ENCODE measurements at regions not wholly inside any gene's neighbourhood (a gene's known extent, or its start where the extent isn't known, plus 50 kb on each side); places are given as distances from the start of the nearest gene placed in this dataset.

- TF ChIP-seq HIC1 (tag by site-specific recombination; IDR thresholded peaks at IDR 0.05) (no peak), ZFP37 (tag by site-specific recombination; IDR thresholded peaks at IDR 0.05) (no peak), KLF8 (tag by site-specific recombination; IDR thresholded peaks at IDR 0.05) (no peak), ZNF529 (tag by site-specific recombination; IDR thresholded peaks at IDR 0.05; ENCODE audit: insufficient replicate concordance) (no peak)
Observed at GRCh38 chr6:71404967-71405278, 116.3 kb downstream of the OGFRL1 start (continued).

GRCh38 chr6:71405416-71405815 lies 116.8 kb downstream of the OGFRL1 start:
- ChIA-PET CTCF (interaction anchor here (1.3 kb wide), 1 partner anchor 104 kb away, joined by 3 read pairs; no protein-coding TSS in a partner anchor), POLR2A (interaction anchor here (1.6 to 2.4 kb wide), 2 partner anchors 11 to 13 kb away, joined by 3 to 7 read pairs; no protein-coding TSS in a partner anchor)
- TF ChIP-seq ZNF155 (tag by site-specific recombination; IDR thresholded peaks at IDR 0.05) (no peak), YY2 (tag by site-specific recombination; IDR thresholded peaks at IDR 0.05) (no peak), ZNF555 (tag by site-specific recombination; conservative IDR thresholded peaks at IDR 0.05) (no peak)
- peaks cover 26% of the 10 kb centered on the region for H3K4me1 ChIP-seq (ENCODE audit: control insufficient read depth, insufficient read depth, low read length)
- H3K27ac ChIP-seq (ENCODE audit: extremely low read depth, low read depth, low read length) = no peak overlapping the region
- H3K4me3 ChIP-seq (ENCODE audit: low read depth, low read length) = no peak overlapping the region
- H3K9me3 ChIP-seq (ENCODE audit: control insufficient read depth, insufficient read depth, low read depth, low read length) = no peaks in the 10 kb centered on the region
- H3K36me3 ChIP-seq (ENCODE audit: control insufficient read depth in 2 of 2, insufficient read depth in 1 of 2, low read length in 2 of 2) = peaks cover 3 to 9% of the 10 kb centered on the region in 2 experiments; a peak in 2 of 3 replicates

GRCh38 chr6:71406865-71407860 lies 118.6 kb downstream of the OGFRL1 start:
- CTCF ChIA-PET = interaction anchor here (0.9 to 1.4 kb wide), 3 partner anchors 11 to 103 kb away, joined by 3 to 4 read pairs (median 3); no protein-coding TSS in a partner anchor
- H3K27ac ChIP-seq (ENCODE audit: extremely low read depth, low read depth, low read length) = no peak overlapping the region
- TF ChIP-seq KLF17 (tag by site-specific recombination; IDR thresholded peaks at IDR 0.05) (peak; percentile 64), IKZF3 (tag by site-specific recombination; IDR thresholded peaks at IDR 0.05) (peak; percentile 84), ZNF280C (tag by site-specific recombination; IDR thresholded peaks at IDR 0.05) (no peak), KLF7 (tag by site-specific recombination; IDR thresholded peaks at IDR 0.05; ENCODE audit: borderline replicate concordance) (peak; percentile 51; the same call in 1 of the 2 replicates), GLIS2 (tag by site-specific recombination; IDR thresholded peaks at IDR 0.05) (0 out of 2 replicates have a peak, but pooled peaks have one; percentile 33), ZNF211 (tag by site-specific recombination; IDR thresholded peaks at IDR 0.05; ENCODE audit: low read depth) (no peak), SCRT2 (tag by site-specific recombination; IDR thresholded peaks at IDR 0.05) (0 out of 2 replicates have a peak, but pooled peaks have one; percentile 19), GFI1B (tag by site-specific recombination; IDR thresholded peaks at IDR 0.05) (0 out of 2 replicates have a peak, but pooled peaks have one; percentile 10), KLF1 (tag by site-specific recombination; IDR thresholded peaks at IDR 0.05) (peak; percentile 79), GLIS1 (tag by site-specific recombination; IDR thresholded peaks at IDR 0.05) (peak; percentile 43; the same call in 1 of the 2 replicates), HIC1 (tag by site-specific recombination; IDR thresholded peaks at IDR 0.05) (0 out of 2 replicates have a peak, but pooled peaks have one; percentile 17), ZNF24 (tag by site-specific recombination; IDR thresholded peaks at IDR 0.05) (no peak), BCL11A (tag by site-specific recombination; IDR thresholded peaks at IDR 0.05; ENCODE audit: low read depth) (no peak), ZNF398 (tag by site-specific recombination; IDR thresholded peaks at IDR 0.05) (peak; percentile 17; the same call in 1 of the 2 replicates), ZNF777 (tag by site-specific recombination; IDR thresholded peaks at IDR 0.05; ENCODE audit: borderline replicate concordance) (no peak)

More at GRCh38 chr6:71406865-71407860, 118.6 kb downstream of the OGFRL1 start:
- POLR2A ChIA-PET = interaction anchor here (1.0 to 1.7 kb wide), 2 partner anchors 13 to 22 kb away, joined by 3 to 11 read pairs; no protein-coding TSS in a partner anchor
- H3K4me3 ChIP-seq (ENCODE audit: low read depth, low read length) = no peak overlapping the region
- peaks cover 3 to 11% of the 10 kb centered on the region in 2 experiments; a peak in 1 of 3 replicates for H3K36me3 ChIP-seq (ENCODE audit: control insufficient read depth in 2 of 2, insufficient read depth in 1 of 2, low read length in 2 of 2)
- peaks cover 33% of the 10 kb centered on the region for H3K4me1 ChIP-seq (ENCODE audit: control insufficient read depth, insufficient read depth, low read length)
- no peaks in the 10 kb centered on the region for H3K9me3 ChIP-seq (ENCODE audit: control insufficient read depth, insufficient read depth, low read depth, low read length)
